ENCODE measurements at regions not wholly inside any gene's neighbourhood (a gene's known extent, or its start where the extent isn't known, plus 50 kb on each side); places are given as distances from the start of the nearest gene placed in this dataset.

DNA sequence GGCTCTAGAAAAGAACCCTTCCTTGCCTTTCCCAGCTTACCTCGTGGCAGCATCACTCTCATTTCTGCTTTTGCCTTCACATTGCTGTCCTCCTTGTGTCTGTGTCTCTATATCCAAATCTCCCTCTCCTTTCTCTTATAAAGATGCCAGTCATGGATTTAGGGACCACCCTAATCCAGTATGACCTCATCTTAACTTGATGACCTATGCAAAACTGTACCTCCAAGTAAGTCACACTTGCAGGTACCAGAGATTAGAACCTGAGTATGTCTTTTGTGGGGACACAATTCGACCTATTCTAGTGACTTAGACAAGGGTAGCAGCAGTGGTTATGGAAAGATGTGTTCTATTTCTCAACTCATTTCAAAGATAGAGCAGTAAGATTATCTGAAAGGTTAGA, 160.1 kb downstream of the HMHB1 start:
- no peak for TF ChIP-seq RAD21 (IDR thresholded peaks at IDR 0.05; ENCODE audit: low read depth)
- TF ChIP-seq EGR1 (IDR thresholded peaks at IDR 0.05): no peak
- TF ChIP-seq, protein P1, sequence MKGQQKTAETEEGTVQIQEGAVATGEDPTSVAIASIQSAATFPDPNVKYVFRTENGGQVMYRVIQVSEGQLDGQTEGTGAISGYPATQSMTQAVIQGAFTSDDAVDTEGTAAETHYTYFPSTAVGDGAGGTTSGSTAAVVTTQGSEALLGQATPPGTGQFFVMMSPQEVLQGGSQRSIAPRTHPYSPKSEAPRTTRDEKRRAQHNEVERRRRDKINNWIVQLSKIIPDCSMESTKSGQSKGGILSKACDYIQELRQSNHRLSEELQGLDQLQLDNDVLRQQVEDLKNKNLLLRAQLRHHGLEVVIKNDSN (IDR thresholded peaks at IDR 0.05): no peak
- no peak for TF ChIP-seq TCF12 (IDR thresholded peaks at IDR 0.05; ENCODE audit: low read depth)
- TF ChIP-seq CEBPB (IDR thresholded peaks at IDR 0.05): no peak
- TF ChIP-seq, protein P2, sequence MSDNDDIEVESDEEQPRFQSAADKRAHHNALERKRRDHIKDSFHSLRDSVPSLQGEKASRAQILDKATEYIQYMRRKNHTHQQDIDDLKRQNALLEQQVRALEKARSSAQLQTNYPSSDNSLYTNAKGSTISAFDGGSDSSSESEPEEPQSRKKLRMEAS (IDR thresholded peaks at IDR 0.05): no peak
- TF ChIP-seq ZBTB7A (IDR thresholded peaks at IDR 0.05; ENCODE audit: low read depth): no peak
- no peak for TF ChIP-seq TAF1 (IDR thresholded peaks at IDR 0.05; ENCODE audit: low read depth)
- no peak for TF ChIP-seq CREB1 (IDR thresholded peaks at IDR 0.05; ENCODE audit: low read depth)
- no peak for TF ChIP-seq FOXM1 (IDR thresholded peaks at IDR 0.05; ENCODE audit: borderline replicate concordance, low read depth)
- TF ChIP-seq YY1 (IDR thresholded peaks at IDR 0.05; ENCODE audit: low read depth): no peak
- TF ChIP-seq EP300 (IDR thresholded peaks at IDR 0.05; ENCODE audit: borderline replicate concordance): no peak
- TF ChIP-seq, protein P3, sequence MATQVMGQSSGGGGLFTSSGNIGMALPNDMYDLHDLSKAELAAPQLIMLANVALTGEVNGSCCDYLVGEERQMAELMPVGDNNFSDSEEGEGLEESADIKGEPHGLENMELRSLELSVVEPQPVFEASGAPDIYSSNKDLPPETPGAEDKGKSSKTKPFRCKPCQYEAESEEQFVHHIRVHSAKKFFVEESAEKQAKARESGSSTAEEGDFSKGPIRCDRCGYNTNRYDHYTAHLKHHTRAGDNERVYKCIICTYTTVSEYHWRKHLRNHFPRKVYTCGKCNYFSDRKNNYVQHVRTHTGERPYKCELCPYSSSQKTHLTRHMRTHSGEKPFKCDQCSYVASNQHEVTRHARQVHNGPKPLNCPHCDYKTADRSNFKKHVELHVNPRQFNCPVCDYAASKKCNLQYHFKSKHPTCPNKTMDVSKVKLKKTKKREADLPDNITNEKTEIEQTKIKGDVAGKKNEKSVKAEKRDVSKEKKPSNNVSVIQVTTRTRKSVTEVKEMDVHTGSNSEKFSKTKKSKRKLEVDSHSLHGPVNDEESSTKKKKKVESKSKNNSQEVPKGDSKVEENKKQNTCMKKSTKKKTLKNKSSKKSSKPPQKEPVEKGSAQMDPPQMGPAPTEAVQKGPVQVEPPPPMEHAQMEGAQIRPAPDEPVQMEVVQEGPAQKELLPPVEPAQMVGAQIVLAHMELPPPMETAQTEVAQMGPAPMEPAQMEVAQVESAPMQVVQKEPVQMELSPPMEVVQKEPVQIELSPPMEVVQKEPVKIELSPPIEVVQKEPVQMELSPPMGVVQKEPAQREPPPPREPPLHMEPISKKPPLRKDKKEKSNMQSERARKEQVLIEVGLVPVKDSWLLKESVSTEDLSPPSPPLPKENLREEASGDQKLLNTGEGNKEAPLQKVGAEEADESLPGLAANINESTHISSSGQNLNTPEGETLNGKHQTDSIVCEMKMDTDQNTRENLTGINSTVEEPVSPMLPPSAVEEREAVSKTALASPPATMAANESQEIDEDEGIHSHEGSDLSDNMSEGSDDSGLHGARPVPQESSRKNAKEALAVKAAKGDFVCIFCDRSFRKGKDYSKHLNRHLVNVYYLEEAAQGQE (IDR thresholded peaks at IDR 0.05; ENCODE audit: low read depth): no peak
- TF ChIP-seq NFIC (IDR thresholded peaks at IDR 0.05): no peak

DNA sequence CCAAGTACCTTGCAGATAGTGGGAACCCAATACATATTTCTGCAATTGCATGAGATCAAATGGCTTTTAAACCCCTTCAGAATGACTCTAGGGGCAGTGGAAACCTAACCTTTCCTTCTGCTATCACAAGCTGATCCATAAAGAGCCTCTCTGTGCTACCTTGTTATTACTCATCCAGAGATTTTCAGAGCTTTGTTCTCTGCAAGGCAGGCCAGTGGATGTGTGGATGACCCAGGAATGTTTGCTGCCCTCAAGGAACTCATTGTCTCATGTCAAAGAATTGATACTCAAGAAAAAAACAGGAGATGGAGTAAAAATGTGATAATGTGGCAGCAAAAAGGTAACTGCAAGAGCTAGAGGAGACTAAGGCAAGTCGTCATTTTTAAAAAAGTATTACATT, 164.1 kb downstream of the HMHB1 start:
- no peak for TF ChIP-seq NFIC (IDR thresholded peaks at IDR 0.05)
- no peak for TF ChIP-seq ZBTB7A (IDR thresholded peaks at IDR 0.05; ENCODE audit: low read depth)
- TF ChIP-seq TCF12 (IDR thresholded peaks at IDR 0.05; ENCODE audit: low read depth): no peak
- TF ChIP-seq, protein P1 (IDR thresholded peaks at IDR 0.05): no peak
- TF ChIP-seq, protein P2 (IDR thresholded peaks at IDR 0.05): no peak
- TF ChIP-seq YY1 (IDR thresholded peaks at IDR 0.05; ENCODE audit: low read depth): no peak
- no peak for TF ChIP-seq CREB1 (IDR thresholded peaks at IDR 0.05; ENCODE audit: low read depth)

DNA sequence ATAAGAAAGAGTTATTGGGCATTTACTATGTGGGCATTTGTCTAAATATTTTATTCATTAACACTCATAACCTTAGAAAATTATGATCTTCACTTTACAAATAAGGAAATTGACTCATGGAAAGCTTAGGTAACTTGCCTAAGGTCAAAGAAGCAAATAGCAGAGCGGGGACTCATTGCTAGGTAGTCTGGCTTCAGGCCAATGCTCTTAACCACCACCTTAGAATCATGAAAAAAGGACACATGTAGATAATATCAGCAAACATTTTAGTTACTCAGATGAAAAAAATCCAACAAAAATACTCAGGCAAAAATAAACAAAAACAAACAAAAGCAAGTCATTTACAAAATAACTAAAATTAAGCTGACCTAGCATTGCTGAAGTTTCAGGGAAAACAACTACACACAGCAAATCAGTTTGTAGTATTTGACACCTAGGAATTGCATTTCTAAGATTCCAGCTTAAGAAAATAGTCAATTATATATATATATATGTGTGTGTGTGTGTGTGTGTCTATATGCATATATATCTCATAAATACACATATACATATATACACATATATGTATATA, 166.0 kb downstream of the HMHB1 start:
- no peak for TF ChIP-seq RAD21 (IDR thresholded peaks at IDR 0.05; ENCODE audit: low read depth)
- no peak for TF ChIP-seq EP300 (IDR thresholded peaks at IDR 0.05; ENCODE audit: borderline replicate concordance)

DNA sequence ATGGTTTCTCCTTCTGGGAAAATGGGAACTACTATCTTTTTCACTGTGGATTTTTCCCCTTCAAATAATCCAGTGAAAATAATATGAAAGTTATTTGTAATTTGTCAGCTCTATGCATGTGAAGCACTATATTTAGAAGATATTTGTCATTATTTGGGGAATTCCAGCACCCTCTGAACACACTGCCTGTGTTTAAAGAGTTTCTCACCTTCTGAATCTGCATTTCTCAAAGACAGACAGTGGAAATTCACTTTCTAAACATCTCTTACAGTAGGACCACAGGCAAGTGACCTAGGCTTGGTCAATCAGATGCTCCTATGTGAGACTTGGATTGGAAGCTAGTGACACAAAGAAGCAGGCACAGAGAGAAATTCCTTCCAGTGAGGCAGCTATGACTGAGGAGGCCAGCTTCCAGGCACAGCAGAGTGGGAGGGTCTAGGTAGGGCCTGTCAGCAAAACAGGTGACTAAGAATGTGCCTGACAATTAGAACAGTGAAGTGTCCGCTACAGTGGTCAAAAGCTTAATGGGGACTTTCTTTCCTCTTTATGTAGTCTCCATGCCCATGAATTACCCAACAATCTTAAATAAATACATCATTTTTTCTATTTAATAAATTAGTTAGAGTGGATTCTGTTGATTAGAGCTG, 167.2 kb downstream of the HMHB1 start:
- TF ChIP-seq TAF1 (IDR thresholded peaks at IDR 0.05; ENCODE audit: low read depth): no peak
- TF ChIP-seq, protein P3 (IDR thresholded peaks at IDR 0.05; ENCODE audit: low read depth): no peak
- TF ChIP-seq, protein P2 (IDR thresholded peaks at IDR 0.05): no peak
- TF ChIP-seq EGR1 (IDR thresholded peaks at IDR 0.05): no peak
- no peak for TF ChIP-seq CEBPB (IDR thresholded peaks at IDR 0.05)
- no peak for TF ChIP-seq FOXM1 (IDR thresholded peaks at IDR 0.05; ENCODE audit: borderline replicate concordance, low read depth)
- TF ChIP-seq ZBTB7A (IDR thresholded peaks at IDR 0.05; ENCODE audit: low read depth): no peak
- no peak for TF ChIP-seq TCF12 (IDR thresholded peaks at IDR 0.05; ENCODE audit: low read depth)
- no peak for TF ChIP-seq TEAD4 (IDR thresholded peaks at IDR 0.05)
- TF ChIP-seq YY1 (IDR thresholded peaks at IDR 0.05; ENCODE audit: low read depth): no peak
- TF ChIP-seq CREB1 (IDR thresholded peaks at IDR 0.05; ENCODE audit: low read depth): no peak
- no peak for TF ChIP-seq RAD21 (IDR thresholded peaks at IDR 0.05; ENCODE audit: low read depth)
- TF ChIP-seq, protein P1 (IDR thresholded peaks at IDR 0.05): no peak
- TF ChIP-seq EP300 (IDR thresholded peaks at IDR 0.05; ENCODE audit: borderline replicate concordance): no peak
- no peak for TF ChIP-seq NFIC (IDR thresholded peaks at IDR 0.05)

DNA sequence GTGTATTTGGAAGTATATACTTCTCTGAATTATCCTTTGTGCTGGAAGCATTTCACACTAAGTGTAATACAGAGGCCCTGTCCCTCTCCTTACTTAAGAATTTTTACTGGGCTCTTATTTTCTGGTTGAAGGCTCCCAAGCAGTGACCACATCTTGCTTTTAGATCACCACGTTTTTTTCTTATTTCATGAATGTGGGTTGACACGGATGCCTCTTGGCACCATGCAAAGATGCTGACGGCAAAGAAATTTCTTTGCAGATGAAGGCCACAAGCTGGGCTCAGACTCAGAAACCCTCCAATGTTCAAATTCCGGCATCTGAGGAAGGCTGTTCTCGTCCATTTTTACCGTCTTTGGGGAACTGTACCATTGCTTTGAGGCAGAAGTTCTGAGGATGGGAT, 168.5 kb downstream of the HMHB1 start:
- TF ChIP-seq EGR1 (IDR thresholded peaks at IDR 0.05): no peak
- TF ChIP-seq TCF12 (IDR thresholded peaks at IDR 0.05; ENCODE audit: low read depth): no peak
- no peak for TF ChIP-seq ZBTB7A (IDR thresholded peaks at IDR 0.05; ENCODE audit: low read depth)

Measured in Ishikawa (cell line).